ENCODE measurements at regions not wholly inside any gene's neighbourhood (a gene's known extent, or its start where the extent isn't known, plus 50 kb on each side); places are given as distances from the start of the nearest gene placed in this dataset.

DNA sequence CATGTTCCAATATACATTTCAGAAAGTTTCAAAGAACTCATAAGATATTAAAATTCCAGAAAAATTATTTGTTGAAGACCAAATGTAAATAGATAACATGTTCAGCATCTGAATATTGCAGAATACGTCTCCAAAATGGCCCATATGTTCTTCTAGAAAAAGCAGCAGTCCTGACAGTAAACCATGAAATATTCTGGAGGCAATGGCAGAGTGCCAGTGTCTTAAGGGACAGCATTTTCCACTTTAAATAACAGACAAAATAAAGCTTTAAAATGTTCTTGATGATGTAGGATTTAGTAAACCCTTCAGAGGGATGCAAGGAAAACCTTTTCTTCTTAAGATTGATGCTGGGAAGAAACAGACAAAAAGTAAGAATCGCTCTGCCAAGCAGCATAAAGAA, 721.0 kb downstream of the NR2F1-AS1 start:
- TF ChIP-seq, protein P1, sequence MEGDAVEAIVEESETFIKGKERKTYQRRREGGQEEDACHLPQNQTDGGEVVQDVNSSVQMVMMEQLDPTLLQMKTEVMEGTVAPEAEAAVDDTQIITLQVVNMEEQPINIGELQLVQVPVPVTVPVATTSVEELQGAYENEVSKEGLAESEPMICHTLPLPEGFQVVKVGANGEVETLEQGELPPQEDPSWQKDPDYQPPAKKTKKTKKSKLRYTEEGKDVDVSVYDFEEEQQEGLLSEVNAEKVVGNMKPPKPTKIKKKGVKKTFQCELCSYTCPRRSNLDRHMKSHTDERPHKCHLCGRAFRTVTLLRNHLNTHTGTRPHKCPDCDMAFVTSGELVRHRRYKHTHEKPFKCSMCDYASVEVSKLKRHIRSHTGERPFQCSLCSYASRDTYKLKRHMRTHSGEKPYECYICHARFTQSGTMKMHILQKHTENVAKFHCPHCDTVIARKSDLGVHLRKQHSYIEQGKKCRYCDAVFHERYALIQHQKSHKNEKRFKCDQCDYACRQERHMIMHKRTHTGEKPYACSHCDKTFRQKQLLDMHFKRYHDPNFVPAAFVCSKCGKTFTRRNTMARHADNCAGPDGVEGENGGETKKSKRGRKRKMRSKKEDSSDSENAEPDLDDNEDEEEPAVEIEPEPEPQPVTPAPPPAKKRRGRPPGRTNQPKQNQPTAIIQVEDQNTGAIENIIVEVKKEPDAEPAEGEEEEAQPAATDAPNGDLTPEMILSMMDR (conservative IDR thresholded peaks at IDR 0.05 in 1 of 2, IDR thresholded peaks at IDR 0.05 in 1 of 2; ENCODE audit: low read depth in 1 of 2, low read length in 2 of 2): no peak
- TF ChIP-seq EZH2 (IDR thresholded peaks at IDR 0.05; ENCODE audit: low read length, missing control alignments): no peak

Data from fibroblast of lung (primary cell).